Transverse colon (tissue), 4 donors: ENCODE measurements at regions not wholly inside any gene's neighbourhood (a gene's known extent, or its start where the extent isn't known, plus 50 kb on each side); places are given as distances from the start of the nearest gene placed in this dataset.

Source experiments
- POLR2A ChIP-seq: fragments of 450-650 bp; IDR thresholded peaks from one replicate; pipeline ENCODE4 v1.6.1; 2016; ENCODE audit warnings: antibody characterized with exemption, mild to moderate bottlenecking, moderate library complexity
- POLR2AphosphoS5 ChIP-seq, 3 donors: sonication (generic); formaldehyde crosslinking; IDR thresholded peaks; one replicate each; pipeline ENCODE4 v1.6.1; 2016; ENCODE audit warnings: antibody characterized with exemption in 3 of 3
- TF ChIP-seq, protein P1 (sequence below), 5 experiments: fragments of 200-600 bp in 3 of 5; fragments of 450-650 bp in 2 of 5; sonication (generic) in 3 of 5; IDR thresholded peaks; 1 replicate in 2 of 5; 2 replicates in 3 of 5; pipeline ENCODE4 v1.5.1; 2016 to 2017; ENCODE audit warnings: antibody characterized with exemption in 5 of 5, inconsistent platforms in 3 of 5, mild to moderate bottlenecking in 2 of 5, moderate library complexity in 1 of 5

DNA sequence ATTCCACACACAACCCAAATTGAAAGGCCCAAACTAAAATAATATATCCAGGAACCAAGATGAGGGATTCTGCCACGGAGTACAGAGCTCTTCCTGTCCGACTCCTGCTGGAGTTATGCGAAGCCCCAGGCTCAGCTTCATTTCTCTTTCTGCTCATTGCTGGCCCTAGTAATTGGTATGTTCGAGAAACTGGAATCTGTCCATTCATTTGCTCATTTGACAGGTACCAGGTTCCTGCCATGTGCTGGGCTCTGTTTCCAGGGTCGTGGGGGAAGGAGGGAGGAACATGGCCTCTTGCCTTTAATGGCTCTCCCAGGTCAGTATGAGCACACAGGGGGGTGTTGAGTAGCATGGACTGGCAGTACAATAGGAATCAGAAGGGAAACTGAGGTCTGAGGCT is 179.2 kb upstream of the SHH start:
- TF ChIP-seq, protein P1, sequence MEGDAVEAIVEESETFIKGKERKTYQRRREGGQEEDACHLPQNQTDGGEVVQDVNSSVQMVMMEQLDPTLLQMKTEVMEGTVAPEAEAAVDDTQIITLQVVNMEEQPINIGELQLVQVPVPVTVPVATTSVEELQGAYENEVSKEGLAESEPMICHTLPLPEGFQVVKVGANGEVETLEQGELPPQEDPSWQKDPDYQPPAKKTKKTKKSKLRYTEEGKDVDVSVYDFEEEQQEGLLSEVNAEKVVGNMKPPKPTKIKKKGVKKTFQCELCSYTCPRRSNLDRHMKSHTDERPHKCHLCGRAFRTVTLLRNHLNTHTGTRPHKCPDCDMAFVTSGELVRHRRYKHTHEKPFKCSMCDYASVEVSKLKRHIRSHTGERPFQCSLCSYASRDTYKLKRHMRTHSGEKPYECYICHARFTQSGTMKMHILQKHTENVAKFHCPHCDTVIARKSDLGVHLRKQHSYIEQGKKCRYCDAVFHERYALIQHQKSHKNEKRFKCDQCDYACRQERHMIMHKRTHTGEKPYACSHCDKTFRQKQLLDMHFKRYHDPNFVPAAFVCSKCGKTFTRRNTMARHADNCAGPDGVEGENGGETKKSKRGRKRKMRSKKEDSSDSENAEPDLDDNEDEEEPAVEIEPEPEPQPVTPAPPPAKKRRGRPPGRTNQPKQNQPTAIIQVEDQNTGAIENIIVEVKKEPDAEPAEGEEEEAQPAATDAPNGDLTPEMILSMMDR (IDR thresholded peaks at IDR 0.05): no peak
- TF ChIP-seq POLR2A (no peak), POLR2AphosphoS5 (IDR thresholded peaks at IDR 0.05) (no peak)
